Liver (tissue), 3 donors: ENCODE measurements at regions not wholly inside any gene's neighbourhood (a gene's known extent, or its start where the extent isn't known, plus 50 kb on each side); places are given as distances from the start of the nearest gene placed in this dataset.

Experiments used
- ATF3 ChIP-seq: IDR thresholded peaks from 2 replicates; pipeline ENCODE4 v1.6.1; 2016; ENCODE audit warnings: antibody characterized with exemption
- CTCF ChIP-seq: fragments of 150-350 bp; IDR thresholded peaks from 2 replicates; pipeline ENCODE4 v1.5.1; 2017; ENCODE audit warnings: improper control_type of control experiment, low read depth, low read length; ENCODE audit not compliant: missing input control
- donor health status: healthy.
- donor health status: healthy.

GRCh38 chr6:126781582-126781981 is 336.9 kb upstream of the RSPO3 start:
- TF ChIP-seq ATF3: no peak
- no peak for TF ChIP-seq CTCF
